ENCODE measurements at regions not wholly inside any gene's neighbourhood (a gene's known extent, or its start where the extent isn't known, plus 50 kb on each side); places are given as distances from the start of the nearest gene placed in this dataset.

- TF ChIP-seq, protein P1, sequence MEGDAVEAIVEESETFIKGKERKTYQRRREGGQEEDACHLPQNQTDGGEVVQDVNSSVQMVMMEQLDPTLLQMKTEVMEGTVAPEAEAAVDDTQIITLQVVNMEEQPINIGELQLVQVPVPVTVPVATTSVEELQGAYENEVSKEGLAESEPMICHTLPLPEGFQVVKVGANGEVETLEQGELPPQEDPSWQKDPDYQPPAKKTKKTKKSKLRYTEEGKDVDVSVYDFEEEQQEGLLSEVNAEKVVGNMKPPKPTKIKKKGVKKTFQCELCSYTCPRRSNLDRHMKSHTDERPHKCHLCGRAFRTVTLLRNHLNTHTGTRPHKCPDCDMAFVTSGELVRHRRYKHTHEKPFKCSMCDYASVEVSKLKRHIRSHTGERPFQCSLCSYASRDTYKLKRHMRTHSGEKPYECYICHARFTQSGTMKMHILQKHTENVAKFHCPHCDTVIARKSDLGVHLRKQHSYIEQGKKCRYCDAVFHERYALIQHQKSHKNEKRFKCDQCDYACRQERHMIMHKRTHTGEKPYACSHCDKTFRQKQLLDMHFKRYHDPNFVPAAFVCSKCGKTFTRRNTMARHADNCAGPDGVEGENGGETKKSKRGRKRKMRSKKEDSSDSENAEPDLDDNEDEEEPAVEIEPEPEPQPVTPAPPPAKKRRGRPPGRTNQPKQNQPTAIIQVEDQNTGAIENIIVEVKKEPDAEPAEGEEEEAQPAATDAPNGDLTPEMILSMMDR (conservative IDR thresholded peaks at IDR 0.05; ENCODE audit: low read length): no peak
- no peak for TF ChIP-seq EZH2phosphoT487 (IDR thresholded peaks at IDR 0.05; ENCODE audit: borderline replicate concordance, low read depth, low read length)
Measured at GRCh38 chr22:19641983-19642451, 72.3 kb upstream of the SEPTIN5 start.

All from OCI-LY7 (cell line).